Fibroblast of lung (primary cell): ENCODE measurements at regions not wholly inside any gene's neighbourhood (a gene's known extent, or its start where the extent isn't known, plus 50 kb on each side); places are given as distances from the start of the nearest gene placed in this dataset.

Source experiments
- EZH2 ChIP-seq: IDR thresholded peaks from 2 replicates; pipeline ENCODE4 v1.5.1; 2012; ENCODE audit warnings: low read length, control low read depth, mild to moderate bottlenecking; ENCODE audit errors: missing control alignments
- TF ChIP-seq, protein P1 (sequence below), 2 donors: IDR thresholded peaks in 1 of 2; conservative IDR thresholded peaks in 1 of 2; 1 replicate in 1 of 2; 2 replicates in 1 of 2; pipeline ENCODE4 v1.5.1; 2011 to 2012; ENCODE audit warnings: low read length in 2 of 2, control low read depth in 1 of 2, inconsistent platforms in 1 of 2, low read depth in 1 of 2, mild to moderate bottlenecking in 1 of 2

DNA sequence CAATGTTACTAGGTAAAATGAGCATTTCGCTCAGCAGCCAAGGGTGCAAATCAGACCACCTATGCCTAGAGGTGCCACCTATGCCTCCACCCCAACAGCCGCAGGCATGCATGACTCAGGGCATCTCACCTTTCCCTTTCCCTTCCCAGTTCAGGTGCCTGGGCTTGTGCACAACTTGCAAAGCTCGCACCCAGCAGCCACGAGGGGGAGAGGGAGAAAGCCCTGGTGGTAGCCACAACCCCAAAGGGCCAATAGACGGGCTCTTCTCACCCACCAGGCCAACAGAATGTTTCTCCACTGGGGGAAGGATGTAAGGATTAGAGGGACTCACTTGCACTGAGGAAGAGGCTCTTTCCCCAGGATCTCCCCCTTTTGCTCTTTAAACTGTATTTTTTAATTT lies 462.3 kb upstream of the PCDH15 start:
- TF ChIP-seq, protein P1, sequence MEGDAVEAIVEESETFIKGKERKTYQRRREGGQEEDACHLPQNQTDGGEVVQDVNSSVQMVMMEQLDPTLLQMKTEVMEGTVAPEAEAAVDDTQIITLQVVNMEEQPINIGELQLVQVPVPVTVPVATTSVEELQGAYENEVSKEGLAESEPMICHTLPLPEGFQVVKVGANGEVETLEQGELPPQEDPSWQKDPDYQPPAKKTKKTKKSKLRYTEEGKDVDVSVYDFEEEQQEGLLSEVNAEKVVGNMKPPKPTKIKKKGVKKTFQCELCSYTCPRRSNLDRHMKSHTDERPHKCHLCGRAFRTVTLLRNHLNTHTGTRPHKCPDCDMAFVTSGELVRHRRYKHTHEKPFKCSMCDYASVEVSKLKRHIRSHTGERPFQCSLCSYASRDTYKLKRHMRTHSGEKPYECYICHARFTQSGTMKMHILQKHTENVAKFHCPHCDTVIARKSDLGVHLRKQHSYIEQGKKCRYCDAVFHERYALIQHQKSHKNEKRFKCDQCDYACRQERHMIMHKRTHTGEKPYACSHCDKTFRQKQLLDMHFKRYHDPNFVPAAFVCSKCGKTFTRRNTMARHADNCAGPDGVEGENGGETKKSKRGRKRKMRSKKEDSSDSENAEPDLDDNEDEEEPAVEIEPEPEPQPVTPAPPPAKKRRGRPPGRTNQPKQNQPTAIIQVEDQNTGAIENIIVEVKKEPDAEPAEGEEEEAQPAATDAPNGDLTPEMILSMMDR (conservative IDR thresholded peaks at IDR 0.05 in 1 of 2, IDR thresholded peaks at IDR 0.05 in 1 of 2; ENCODE audit: low read depth in 1 of 2, low read length in 2 of 2) = no peak
- TF ChIP-seq EZH2 = no peak
